Kidney (tissue), 13 donors: ENCODE measurements at regions not wholly inside any gene's neighbourhood (a gene's known extent, or its start where the extent isn't known, plus 50 kb on each side); places are given as distances from the start of the nearest gene placed in this dataset.

ENCODE experiments used
- DNase-seq, 5 donors: peaks; one replicate each; pipeline ENCODE4 v3.0.0-alpha.2; 2013 to 2020
- FAIRE-seq: peaks from 2 replicates; lab custom pipeline; 2012; peaks lifted over from hg19 to GRCh38; lab: Jason Lieb, UNC
- H3K27ac ChIP-seq, 2 donors: one replicate each; pipeline ENCODE4 v1.7.0; 2013; ENCODE audit warnings: low read depth in 2 of 2, low read length in 2 of 2, inconsistent platforms in 1 of 2
- H3K27me3 ChIP-seq: one replicate; pipeline ENCODE4 v1.7.1; 2013; ENCODE audit warnings: low read length, inconsistent platforms; ENCODE audit not compliant: control insufficient read depth, insufficient read depth
- H3K36me3 ChIP-seq, 3 donors: one replicate each; pipeline versions ENCODE4 v1.7.0 to v1.7.1; 2013; ENCODE audit warnings: low read length in 3 of 3, control low read depth in 1 of 3, inconsistent platforms in 1 of 3; ENCODE audit not compliant: insufficient read depth in 3 of 3, control insufficient read depth in 2 of 3
- H3K4me1 ChIP-seq, 3 donors: one replicate each; pipeline versions ENCODE4 v1.7.0 to v1.7.1; 2013; ENCODE audit warnings: low read length in 3 of 3, inconsistent platforms in 1 of 3, low read depth in 1 of 3; ENCODE audit not compliant: control insufficient read depth in 2 of 3, insufficient read depth in 2 of 3
- H3K4me3 ChIP-seq, 3 donors: one replicate each; pipeline versions ENCODE4 v1.7.0 to v1.8.1; 2013; ENCODE audit warnings: low read length in 3 of 3, control low read depth in 1 of 3, inconsistent platforms in 1 of 3
- H3K9ac ChIP-seq, 3 donors: one replicate each; pipeline versions ENCODE4 v1.7.0 to v1.7.1; 2013; ENCODE audit warnings: low read length in 3 of 3, control low read depth in 1 of 3, inconsistent platforms in 1 of 3
- H3K9me3 ChIP-seq, 3 donors: one replicate each; pipeline versions ENCODE4 v1.7.0 to v1.7.1; 2013; ENCODE audit warnings: low read length in 3 of 3, control low read depth in 1 of 3, inconsistent platforms in 1 of 3; ENCODE audit not compliant: control insufficient read depth in 2 of 3, insufficient read depth in 1 of 3
- intact Hi-C: fragments of 100-400 bp; cut with DNase I; formaldehyde crosslinking; loops from one replicate; pipeline ENCODE4 v1.11.1; 2022
- TF ChIP-seq, protein P1 (sequence below): IDR thresholded peaks from 3 replicates; pipeline ENCODE4 v1.5.1; 2012; ENCODE audit warnings: mild to moderate bottlenecking, moderate library complexity, borderline replicate concordance; ENCODE audit not compliant: insufficient read depth; ENCODE audit errors: extremely low read depth
- donor health status: control.
- donor health status: control.
- donor health status: control.
- donor health status: control.
- donor health status: control.
- donor health status: DM: yes; HTN: yes; CAD: no.
- donor health status: Normal renal cell carcinoma (clear cell type).

DNA sequence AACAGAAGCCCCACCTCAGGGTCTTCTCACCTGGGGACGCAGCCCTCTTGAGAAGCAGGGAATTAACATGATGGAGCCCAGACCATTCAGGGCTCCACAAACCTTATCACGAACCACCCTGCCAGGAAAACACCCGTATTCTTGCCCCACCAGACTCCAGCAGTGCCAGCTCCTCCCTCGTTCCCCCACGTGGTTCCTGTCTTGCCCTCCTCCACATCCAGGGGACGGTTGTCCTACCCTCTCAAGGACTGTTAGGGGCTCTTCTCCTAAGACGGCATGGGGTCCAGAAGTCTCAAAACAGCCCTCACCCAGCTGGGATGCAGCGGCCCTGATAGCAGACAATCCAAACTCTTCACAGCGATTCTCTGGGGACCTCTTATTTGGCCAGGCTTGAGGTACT, 372.2 kb upstream of the HS6ST1 start:
- no peak for DNase-seq
- intact Hi-C loops, result no loop called here
- Histone ChIP-seq H3K9ac (no peak overlapping the region), H3K27ac (no peak overlapping the region), H3K9me3 (no peaks in the 10 kb centered on the region), H3K4me3 (no peak overlapping the region), H3K4me1 (no peaks in the 10 kb centered on the region), H3K27me3 (no peaks in the 10 kb centered on the region), H3K36me3 (no peaks in the 10 kb centered on the region)
- TF ChIP-seq, protein P1, sequence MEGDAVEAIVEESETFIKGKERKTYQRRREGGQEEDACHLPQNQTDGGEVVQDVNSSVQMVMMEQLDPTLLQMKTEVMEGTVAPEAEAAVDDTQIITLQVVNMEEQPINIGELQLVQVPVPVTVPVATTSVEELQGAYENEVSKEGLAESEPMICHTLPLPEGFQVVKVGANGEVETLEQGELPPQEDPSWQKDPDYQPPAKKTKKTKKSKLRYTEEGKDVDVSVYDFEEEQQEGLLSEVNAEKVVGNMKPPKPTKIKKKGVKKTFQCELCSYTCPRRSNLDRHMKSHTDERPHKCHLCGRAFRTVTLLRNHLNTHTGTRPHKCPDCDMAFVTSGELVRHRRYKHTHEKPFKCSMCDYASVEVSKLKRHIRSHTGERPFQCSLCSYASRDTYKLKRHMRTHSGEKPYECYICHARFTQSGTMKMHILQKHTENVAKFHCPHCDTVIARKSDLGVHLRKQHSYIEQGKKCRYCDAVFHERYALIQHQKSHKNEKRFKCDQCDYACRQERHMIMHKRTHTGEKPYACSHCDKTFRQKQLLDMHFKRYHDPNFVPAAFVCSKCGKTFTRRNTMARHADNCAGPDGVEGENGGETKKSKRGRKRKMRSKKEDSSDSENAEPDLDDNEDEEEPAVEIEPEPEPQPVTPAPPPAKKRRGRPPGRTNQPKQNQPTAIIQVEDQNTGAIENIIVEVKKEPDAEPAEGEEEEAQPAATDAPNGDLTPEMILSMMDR, result no peak
- no peak for FAIRE-seq

GRCh38 chr2:128691526-128691925, 372.9 kb upstream of the HS6ST1 start:
- TF ChIP-seq, protein P1, result no peak
- Histone ChIP-seq H3K9me3 (no peaks in the 10 kb centered on the region), H3K36me3 (no peaks in the 10 kb centered on the region), H3K4me3 (no peak overlapping the region), H3K27ac (no peak overlapping the region), H3K27me3 (no peaks in the 10 kb centered on the region), H3K9ac (no peak overlapping the region), H3K4me1 (no peaks in the 10 kb centered on the region)
- intact Hi-C loops, result no loop called here
- no peak for FAIRE-seq
- no peak for DNase-seq

DNA sequence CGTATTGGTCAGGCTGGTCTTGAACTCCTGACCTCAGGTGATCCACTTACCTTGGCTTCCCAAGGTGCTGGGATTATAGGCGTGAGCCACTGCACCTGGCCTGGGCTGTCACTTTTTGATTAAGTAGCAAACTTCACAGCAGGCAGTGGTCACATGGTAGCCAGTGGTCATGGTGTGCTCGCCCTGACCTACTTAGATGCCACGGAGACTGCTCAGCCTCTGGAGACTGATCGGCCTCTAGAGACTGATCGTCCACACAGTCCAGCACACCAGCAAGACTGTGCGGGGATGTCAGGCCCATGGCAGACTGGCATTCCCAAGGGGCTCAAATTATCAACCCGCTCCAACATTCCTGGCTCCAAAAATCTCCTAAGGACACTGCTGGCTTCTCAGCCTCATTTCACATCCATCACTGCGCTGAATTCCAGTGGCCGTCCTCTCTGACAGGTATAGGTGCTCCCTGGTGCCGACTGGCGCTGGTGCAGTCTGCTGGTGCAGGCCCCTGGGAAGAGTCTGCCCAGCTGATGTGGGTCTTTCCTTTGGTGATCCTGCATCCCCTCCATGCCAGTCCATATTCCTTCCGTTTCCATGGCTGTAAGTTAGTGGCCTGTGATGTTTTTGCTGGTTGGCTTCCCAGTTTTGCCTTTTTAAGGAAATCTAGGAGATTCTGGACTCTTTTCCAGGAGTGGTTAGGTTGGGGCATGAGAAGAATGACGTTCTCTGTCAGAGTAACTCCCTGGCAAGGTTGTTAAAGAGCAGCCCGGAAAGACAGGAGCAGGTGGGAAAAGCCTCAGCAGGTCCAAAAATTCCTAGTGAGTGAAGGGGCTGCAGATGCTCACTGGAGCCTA, 374.5 kb upstream of the HS6ST1 start:
- no peak for FAIRE-seq
- TF ChIP-seq, protein P1, result no peak
- intact Hi-C loops, result no loop called here

GRCh38 chr2:128693743-128694029, 375.0 kb upstream of the HS6ST1 start:
- FAIRE-seq (no peak), DNase-seq (no peak)
- no peaks in the 10 kb centered on the region for H3K36me3 ChIP-seq

More for the DNA sequence above, 374.5 kb upstream of the HS6ST1 start:
- Histone ChIP-seq H3K9me3 (no peaks in the 10 kb centered on the region), H3K36me3 (no peaks in the 10 kb centered on the region), H3K4me1 (no peaks in the 10 kb centered on the region), H3K9ac (no peak overlapping the region), H3K27me3 (no peaks in the 10 kb centered on the region), H3K27ac (no peak overlapping the region), H3K4me3 (no peak overlapping the region)
- DNase-seq, result no peak

More at GRCh38 chr2:128693743-128694029, 375.0 kb upstream of the HS6ST1 start:
- intact Hi-C loops, result no loop called here
- no peak overlapping the region for H3K4me3 ChIP-seq
- no peaks in the 10 kb centered on the region for H3K4me1 ChIP-seq
- no peak overlapping the region for H3K9ac ChIP-seq
- TF ChIP-seq, protein P1, result no peak
- H3K9me3 ChIP-seq, result no peaks in the 10 kb centered on the region
- H3K27ac ChIP-seq, result no peak overlapping the region
- H3K27me3 ChIP-seq, result no peaks in the 10 kb centered on the region
